GM21737 (cell line): ENCODE measurements at regions not wholly inside any gene's neighbourhood (a gene's known extent, or its start where the extent isn't known, plus 50 kb on each side); places are given as distances from the start of the nearest gene placed in this dataset.

Experiments
- ATAC-seq: cut with Tn5 transposase; IDR thresholded peaks from one replicate; pipeline ENCODE4 v1.9.1; 2021; ENCODE audit warnings: mild to moderate bottlenecking, moderate library complexity; ENCODE audit not compliant: unreplicated experiment

GRCh38 chr6:21420146-21420878, 173.2 kb upstream of the SOX4 start:
- no peak for ATAC-seq

- ATAC-seq: no peak
Observed at GRCh38 chr6:21420926-21421325, 172.6 kb upstream of the SOX4 start.

GRCh38 chr6:21423106-21423854, 170.3 kb upstream of the SOX4 start:
- ATAC-seq: no peak

GRCh38 chr6:21426841-21427490, 166.6 kb upstream of the SOX4 start:
- ATAC-seq: no peak

GRCh38 chr6:21429291-21429690, 164.3 kb upstream of the SOX4 start:
- ATAC-seq: no peak

GRCh38 chr6:21431526-21431925, 162.0 kb upstream of the SOX4 start:
- ATAC-seq: no peak

GRCh38 chr6:21436625-21437024, 156.9 kb upstream of the SOX4 start:
- no peak for ATAC-seq

GRCh38 chr6:21437581-21437980, 156.0 kb upstream of the SOX4 start:
- no peak for ATAC-seq

GRCh38 chr6:21438237-21438985, 155.1 kb upstream of the SOX4 start:
- ATAC-seq: peak; percentile 97

GRCh38 chr6:21438986-21439352, 154.6 kb upstream of the SOX4 start:
- peak; percentile 63 for ATAC-seq

GRCh38 chr6:21441386-21441785, 152.2 kb upstream of the SOX4 start:
- no peak for ATAC-seq

GRCh38 chr6:21442874-21443273, 150.7 kb upstream of the SOX4 start:
- no peak for ATAC-seq

- no peak for ATAC-seq
Observed at GRCh38 chr6:21444711-21445260, 148.8 kb upstream of the SOX4 start.

- no peak for ATAC-seq
Observed at GRCh38 chr6:21447987-21448386, 145.6 kb upstream of the SOX4 start.

- no peak for ATAC-seq
Observed at GRCh38 chr6:21448485-21449109, 145.0 kb upstream of the SOX4 start.

GRCh38 chr6:21450149-21450548, 143.4 kb upstream of the SOX4 start:
- no peak for ATAC-seq

GRCh38 chr6:21450628-21451027, 142.9 kb upstream of the SOX4 start:
- ATAC-seq: no peak

GRCh38 chr6:21451546-21452013, 142.0 kb upstream of the SOX4 start:
- no peak for ATAC-seq

GRCh38 chr6:21454262-21454661, 139.3 kb upstream of the SOX4 start:
- ATAC-seq: no peak

- ATAC-seq: no peak
Observed at GRCh38 chr6:21455071-21455470, 138.5 kb upstream of the SOX4 start.
